ENCODE measurements at regions not wholly inside any gene's neighbourhood (a gene's known extent, or its start where the extent isn't known, plus 50 kb on each side); places are given as distances from the start of the nearest gene placed in this dataset.

DNA sequence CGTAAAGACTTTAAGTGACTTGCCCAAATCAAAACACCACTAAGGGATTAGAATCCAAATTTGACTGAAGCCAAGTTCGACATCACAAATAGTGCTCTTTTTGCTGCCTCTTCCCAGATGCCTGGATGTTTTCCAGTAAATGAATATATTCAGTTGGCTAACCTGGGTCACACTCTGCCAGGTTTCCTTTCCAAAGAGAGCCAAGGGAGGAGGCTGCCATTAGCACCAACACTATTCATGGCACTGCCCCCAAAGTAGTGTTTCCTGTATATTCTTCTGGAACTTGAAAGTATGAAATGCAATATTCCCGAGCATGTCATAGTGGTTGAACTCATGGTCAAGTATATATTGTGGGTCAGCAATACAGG, 219.3 kb upstream of the UBASH3B start:
- DNase-seq (ENCODE audit: low read depth): no peak
- TF ChIP-seq, protein P1, sequence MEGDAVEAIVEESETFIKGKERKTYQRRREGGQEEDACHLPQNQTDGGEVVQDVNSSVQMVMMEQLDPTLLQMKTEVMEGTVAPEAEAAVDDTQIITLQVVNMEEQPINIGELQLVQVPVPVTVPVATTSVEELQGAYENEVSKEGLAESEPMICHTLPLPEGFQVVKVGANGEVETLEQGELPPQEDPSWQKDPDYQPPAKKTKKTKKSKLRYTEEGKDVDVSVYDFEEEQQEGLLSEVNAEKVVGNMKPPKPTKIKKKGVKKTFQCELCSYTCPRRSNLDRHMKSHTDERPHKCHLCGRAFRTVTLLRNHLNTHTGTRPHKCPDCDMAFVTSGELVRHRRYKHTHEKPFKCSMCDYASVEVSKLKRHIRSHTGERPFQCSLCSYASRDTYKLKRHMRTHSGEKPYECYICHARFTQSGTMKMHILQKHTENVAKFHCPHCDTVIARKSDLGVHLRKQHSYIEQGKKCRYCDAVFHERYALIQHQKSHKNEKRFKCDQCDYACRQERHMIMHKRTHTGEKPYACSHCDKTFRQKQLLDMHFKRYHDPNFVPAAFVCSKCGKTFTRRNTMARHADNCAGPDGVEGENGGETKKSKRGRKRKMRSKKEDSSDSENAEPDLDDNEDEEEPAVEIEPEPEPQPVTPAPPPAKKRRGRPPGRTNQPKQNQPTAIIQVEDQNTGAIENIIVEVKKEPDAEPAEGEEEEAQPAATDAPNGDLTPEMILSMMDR (IDR thresholded peaks at IDR 0.05; ENCODE audit: control insufficient read depth, extremely low read depth, insufficient read depth): no peak
- no peak overlapping the region for H3K4me3 ChIP-seq (ENCODE audit: low read depth, low read length)

DNA sequence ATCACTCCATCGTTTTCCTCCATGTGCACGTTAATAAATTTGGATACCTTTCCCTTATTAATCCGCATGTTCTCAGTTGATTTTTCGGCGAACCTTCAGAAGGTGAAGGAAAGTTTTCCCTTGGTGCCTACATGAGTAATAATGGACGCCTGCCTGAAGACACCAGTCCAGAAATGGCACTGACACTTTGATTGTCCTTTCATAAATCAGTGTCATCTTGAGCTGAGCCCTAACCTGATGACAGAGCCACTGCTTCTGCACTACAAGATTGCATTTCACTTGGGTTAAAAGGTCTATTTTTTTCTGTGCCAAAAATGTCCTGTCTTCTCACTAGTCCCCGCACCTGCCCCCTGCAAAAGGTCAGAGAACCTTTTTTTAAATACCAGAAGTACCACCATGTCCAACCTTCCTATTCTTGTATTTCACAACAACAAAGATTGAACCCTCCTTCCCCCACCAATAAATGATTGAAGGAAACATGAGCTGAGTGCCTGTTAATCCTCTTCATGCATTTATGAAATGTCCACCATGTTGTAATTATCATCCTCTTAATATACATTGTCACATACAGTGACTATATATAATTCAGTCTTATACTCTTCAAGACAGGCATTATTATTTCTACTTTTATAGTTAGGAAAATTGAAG, 219.9 kb upstream of the UBASH3B start:
- TF ChIP-seq, protein P1 (IDR thresholded peaks at IDR 0.05; ENCODE audit: control insufficient read depth, extremely low read depth, insufficient read depth): no peak
- H3K4me3 ChIP-seq (ENCODE audit: low read depth, low read length): no peak overlapping the region
- DNase-seq (ENCODE audit: low read depth): no peak

DNA sequence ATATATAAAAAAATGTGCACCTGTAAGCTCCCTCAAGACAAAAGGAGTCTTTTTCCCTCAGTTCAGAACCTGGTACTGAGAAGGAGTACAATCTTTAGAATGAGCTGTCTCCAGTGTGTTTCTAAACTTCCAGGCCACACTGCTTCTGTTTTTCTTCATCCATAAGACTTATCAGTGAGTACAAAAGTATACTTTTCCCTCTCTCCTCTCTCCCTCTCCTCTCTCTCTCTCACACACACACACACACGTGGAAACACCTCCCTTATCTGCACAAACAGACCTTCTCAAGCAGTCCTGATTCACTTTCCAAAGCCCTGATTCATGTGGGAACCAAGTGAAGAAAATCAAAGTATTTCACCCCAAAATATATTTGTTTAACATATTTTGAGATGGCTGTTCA, 220.7 kb upstream of the UBASH3B start:
- TF ChIP-seq, protein P1 (IDR thresholded peaks at IDR 0.05; ENCODE audit: control insufficient read depth, extremely low read depth, insufficient read depth): no peak
- no peak overlapping the region for H3K4me3 ChIP-seq (ENCODE audit: low read depth, low read length)
- DNase-seq (ENCODE audit: low read depth): no peak

DNA sequence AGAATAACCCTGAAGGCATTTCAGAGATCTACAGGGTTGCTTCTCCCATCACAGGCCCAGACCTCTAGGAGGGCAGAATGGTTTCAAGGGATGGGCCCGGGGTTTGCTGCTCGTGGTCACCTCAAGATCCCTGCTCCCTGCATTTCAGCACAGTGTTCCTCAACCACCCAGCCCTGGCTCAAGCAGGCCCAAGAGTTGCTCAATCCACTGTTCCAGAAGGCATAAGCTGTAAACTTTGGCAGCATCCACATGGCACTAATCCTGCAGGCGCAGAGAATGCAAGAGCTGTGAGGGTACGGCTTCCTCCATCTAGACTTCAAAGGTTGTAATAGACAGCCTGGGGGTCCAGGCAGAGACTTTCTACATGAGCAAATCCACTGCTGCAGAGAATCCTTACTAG, 225.0 kb upstream of the UBASH3B start:
- TF ChIP-seq, protein P1 (IDR thresholded peaks at IDR 0.05; ENCODE audit: control insufficient read depth, extremely low read depth, insufficient read depth): no peak
- no peak overlapping the region for H3K4me3 ChIP-seq (ENCODE audit: low read depth, low read length)

DNA sequence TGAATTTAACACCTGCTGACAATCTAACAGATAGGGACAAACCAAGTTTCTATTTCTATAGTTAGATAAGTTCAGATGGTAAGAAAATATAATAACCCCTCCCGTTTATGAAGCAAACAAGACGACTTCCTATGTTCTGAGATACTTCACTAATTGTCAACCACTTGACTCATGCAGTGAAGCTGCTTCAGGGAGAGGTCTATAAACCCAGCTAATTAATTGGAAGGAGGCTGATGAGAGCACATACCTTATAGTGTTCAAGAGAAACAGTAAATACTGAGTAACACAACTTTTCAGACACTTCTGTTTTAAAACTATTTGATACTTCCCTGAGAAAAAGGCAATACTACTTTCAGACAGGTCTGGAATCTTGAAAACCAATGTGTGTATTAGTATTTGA, 229.4 kb upstream of the UBASH3B start:
- H3K4me3 ChIP-seq (ENCODE audit: low read depth, low read length): no peak overlapping the region
- TF ChIP-seq, protein P1 (IDR thresholded peaks at IDR 0.05; ENCODE audit: control insufficient read depth, extremely low read depth, insufficient read depth): no peak
- DNase-seq (ENCODE audit: low read depth): no peak

More for the DNA sequence above, 225.0 kb upstream of the UBASH3B start:
- DNase-seq (ENCODE audit: low read depth): no peak

DNA sequence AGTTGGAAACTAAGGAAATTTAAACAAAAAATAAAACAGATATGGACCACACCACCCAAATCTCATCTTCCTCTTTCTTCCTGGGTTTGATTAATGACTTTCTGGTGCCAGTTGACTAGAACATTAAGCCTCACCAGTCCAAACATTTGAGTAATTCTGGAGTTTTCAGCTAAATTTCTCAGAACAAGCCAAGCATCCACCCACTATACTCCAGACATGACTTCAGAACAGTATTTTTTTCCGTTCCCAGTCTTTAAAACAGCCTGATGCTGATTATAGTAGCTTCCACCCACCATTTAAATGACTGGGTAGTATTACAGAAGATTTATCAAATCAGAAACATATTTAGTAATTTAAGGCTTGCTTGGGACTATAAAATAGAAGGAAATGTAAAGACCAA, 230.9 kb upstream of the UBASH3B start:
- TF ChIP-seq, protein P1 (IDR thresholded peaks at IDR 0.05; ENCODE audit: control insufficient read depth, extremely low read depth, insufficient read depth): no peak
- DNase-seq (ENCODE audit: low read depth): no peak
- no peak overlapping the region for H3K4me3 ChIP-seq (ENCODE audit: low read depth, low read length)

DNA sequence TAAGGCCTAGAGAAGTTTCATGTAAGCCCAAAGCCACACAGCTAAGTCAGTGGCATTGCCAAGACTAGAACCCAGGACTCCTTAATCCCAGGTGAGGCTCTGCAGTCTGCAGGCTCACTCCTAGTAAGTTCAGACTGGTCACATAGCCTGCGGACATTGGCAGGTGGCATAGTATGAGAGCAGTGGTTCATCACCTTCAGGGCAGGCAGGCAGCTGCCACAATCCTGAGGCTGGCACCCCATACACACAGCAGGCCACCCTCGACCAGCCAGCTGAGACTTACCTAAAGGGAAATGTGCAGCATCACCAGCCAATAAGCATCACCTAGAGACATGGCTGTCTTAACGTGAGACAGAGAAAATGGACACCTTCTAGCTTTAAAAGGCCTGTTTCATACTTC, 231.6 kb upstream of the UBASH3B start:
- no peak overlapping the region for H3K4me3 ChIP-seq (ENCODE audit: low read depth, low read length)
- TF ChIP-seq, protein P1 (IDR thresholded peaks at IDR 0.05; ENCODE audit: control insufficient read depth, extremely low read depth, insufficient read depth): no peak
- DNase-seq (ENCODE audit: low read depth): no peak
